ENCODE measurements at regions not wholly inside any gene's neighbourhood (a gene's known extent, or its start where the extent isn't known, plus 50 kb on each side); places are given as distances from the start of the nearest gene placed in this dataset.
"Not testable (repeated sequence)": the region's sequence is repeated elsewhere in the genome, so short reads cannot be mapped to it uniquely, and the experiment has no call there.

GRCh38 chr20:22060610-22061009 is 355.1 kb downstream of the PAX1 start:
- Mint-ChIP-seq H3K27me3 (ENCODE audit: low read depth) (no peaks in the 10 kb centered on the region), H3K9me3 (ENCODE audit: low read depth) (peaks cover 31% of the 10 kb centered on the region), H3K36me3 (ENCODE audit: low read depth) (no peaks in the 10 kb centered on the region), H3K27ac (ENCODE audit: unreplicated experiment) (no peak overlapping the region), H3K4me1 (ENCODE audit: low read depth) (no peaks in the 10 kb centered on the region), H3K4me3 (ENCODE audit: unreplicated experiment) (no peak overlapping the region)
- no peak for DNase-seq (ENCODE audit: low spot score)
- TF ChIP-seq CTCF (IDR thresholded peaks at IDR 0.05) = no peak

GRCh38 chr20:22058746-22059145 is 353.3 kb downstream of the PAX1 start:
- DNase-seq (ENCODE audit: low spot score) = no peak
- Mint-ChIP-seq H3K4me3 (ENCODE audit: unreplicated experiment) (no peak overlapping the region), H3K27ac (ENCODE audit: unreplicated experiment) (no peak overlapping the region), H3K36me3 (ENCODE audit: low read depth) (no peaks in the 10 kb centered on the region), H3K4me1 (ENCODE audit: low read depth) (no peaks in the 10 kb centered on the region), H3K27me3 (ENCODE audit: low read depth) (no peaks in the 10 kb centered on the region), H3K9me3 (ENCODE audit: low read depth) (peaks cover 26% of the 10 kb centered on the region)
- no peak for TF ChIP-seq CTCF (IDR thresholded peaks at IDR 0.05)

- H3K36me3 Mint-ChIP-seq (ENCODE audit: low read depth) = no peaks in the 10 kb centered on the region
- no peak for TF ChIP-seq CTCF (IDR thresholded peaks at IDR 0.05)
- H3K4me1 Mint-ChIP-seq (ENCODE audit: low read depth) = no peaks in the 10 kb centered on the region
- no peak for DNase-seq (ENCODE audit: low spot score)
- no peak overlapping the region for H3K4me3 Mint-ChIP-seq (ENCODE audit: unreplicated experiment)
- no peaks in the 10 kb centered on the region for H3K27me3 Mint-ChIP-seq (ENCODE audit: low read depth)
- peaks cover 24% of the 10 kb centered on the region for H3K9me3 Mint-ChIP-seq (ENCODE audit: low read depth)
- no peak overlapping the region for H3K27ac Mint-ChIP-seq (ENCODE audit: unreplicated experiment)
These were observed 350.5 kb downstream of the PAX1 start for GRCh38 chr20:22055981-22056380.

- Mint-ChIP-seq H3K36me3 (ENCODE audit: low read depth) (no peaks in the 10 kb centered on the region), H3K4me3 (ENCODE audit: unreplicated experiment) (no peak overlapping the region), H3K9me3 (ENCODE audit: low read depth) (peaks cover 18% of the 10 kb centered on the region), H3K27ac (ENCODE audit: unreplicated experiment) (no peak overlapping the region), H3K27me3 (ENCODE audit: low read depth) (no peaks in the 10 kb centered on the region), H3K4me1 (ENCODE audit: low read depth) (no peaks in the 10 kb centered on the region)
- no peak for DNase-seq (ENCODE audit: low spot score)
- no peak for TF ChIP-seq CTCF (IDR thresholded peaks at IDR 0.05)
These were observed 346.7 kb downstream of the PAX1 start for GRCh38 chr20:22052025-22052650.

GRCh38 chr20:22045956-22046507 is 340.6 kb downstream of the PAX1 start:
- not testable (repeated sequence) for H3K27ac Mint-ChIP-seq (ENCODE audit: unreplicated experiment); H3K4me1 Mint-ChIP-seq (ENCODE audit: low read depth); H3K36me3 Mint-ChIP-seq (ENCODE audit: low read depth); H3K4me3 Mint-ChIP-seq (ENCODE audit: unreplicated experiment); DNase-seq (ENCODE audit: low spot score); H3K27me3 Mint-ChIP-seq (ENCODE audit: low read depth)
- H3K9me3 Mint-ChIP-seq (ENCODE audit: low read depth) = peaks cover 20% of the 10 kb centered on the region

- Mint-ChIP-seq H3K9me3 (ENCODE audit: low read depth) (peaks cover 40% of the 10 kb centered on the region), H3K4me1 (ENCODE audit: low read depth) (no peaks in the 10 kb centered on the region), H3K27me3 (ENCODE audit: low read depth) (no peaks in the 10 kb centered on the region), H3K36me3 (ENCODE audit: low read depth) (no peaks in the 10 kb centered on the region), H3K4me3 (ENCODE audit: unreplicated experiment) (no peak overlapping the region), H3K27ac (ENCODE audit: unreplicated experiment) (no peak overlapping the region)
- DNase-seq (ENCODE audit: low spot score) = no peak
- no peak for TF ChIP-seq CTCF (IDR thresholded peaks at IDR 0.05)
These were observed 322.0 kb downstream of the PAX1 start for GRCh38 chr20:22027423-22027822.
